C4-2B (cell line): ENCODE measurements at regions not wholly inside any gene's neighbourhood (a gene's known extent, or its start where the extent isn't known, plus 50 kb on each side); places are given as distances from the start of the nearest gene placed in this dataset.

Experiments
- CTCF ChIP-seq: fragments of 450-650 bp; conservative IDR thresholded peaks from 2 replicates; pipeline ENCODE4 v1.5.1; 2017; ENCODE audit warnings: mild to moderate bottlenecking
- ZFX ChIP-seq: fragments of 450-650 bp; IDR thresholded peaks from 2 replicates; pipeline ENCODE4 v1.6.1; 2017

GRCh38 chr11:29029452-29029851 lies 921.3 kb downstream of the METTL15 start:
- TF ChIP-seq CTCF = no peak
- TF ChIP-seq ZFX = no peak
